DND-41 (cell line): ENCODE measurements at regions not wholly inside any gene's neighbourhood (a gene's known extent, or its start where the extent isn't known, plus 50 kb on each side); places are given as distances from the start of the nearest gene placed in this dataset.

Experiments
- ATAC-seq: fragments of 200-7000 bp; cut with Tn5 transposase; 3 replicates; pipeline ENCODE4 v1.9.1; 2021; ENCODE audit warnings: low read depth; ENCODE audit not compliant: insufficient read depth
- DNase-seq: peaks from one replicate; pipeline ENCODE4 v3.0.0-alpha.2; 2020
- H2AFZ ChIP-seq: 2 replicates; pipeline ENCODE4 v1.6.0; 2012; ENCODE audit warnings: low read depth, low read length
- H3K27ac ChIP-seq: 2 replicates; pipeline ENCODE4 v1.5.1; 2012; ENCODE audit warnings: low read length, inconsistent platforms
- H3K27me3 ChIP-seq: fragments of 200-600 bp; sonication (generic); 2 replicates; pipeline ENCODE4 v1.6.0; 2012; ENCODE audit warnings: low read length, mild to moderate bottlenecking, inconsistent platforms; ENCODE audit not compliant: insufficient read depth, poor library complexity
- H3K36me3 ChIP-seq: 2 replicates; pipeline ENCODE4 v1.5.1; 2012; ENCODE audit warnings: low read length, inconsistent platforms; ENCODE audit not compliant: insufficient read depth
- H3K4me1 ChIP-seq: 2 replicates; pipeline ENCODE4 v1.5.1; 2012; ENCODE audit warnings: mild to moderate bottlenecking, low read length; ENCODE audit not compliant: insufficient read depth
- H3K4me2 ChIP-seq: 2 replicates; pipeline ENCODE4 v1.6.0; 2012; ENCODE audit warnings: mild to moderate bottlenecking, moderate library complexity, low read length, inconsistent platforms; ENCODE audit not compliant: insufficient read depth
- H3K4me3 ChIP-seq, 2 experiments: fragments of 200-600 bp in 1 of 2; shearing (Covaris generic) in 1 of 2; 2 replicates each; pipeline ENCODE4 v1.5.1; 2012 to 2016; ENCODE audit warnings: inconsistent platforms in 2 of 2, low read length in 2 of 2, mild to moderate bottlenecking in 2 of 2, low read depth in 1 of 2, moderate library complexity in 1 of 2
- H3K79me2 ChIP-seq: 2 replicates; pipeline ENCODE4 v1.6.0; 2012; ENCODE audit warnings: low read length, inconsistent platforms; ENCODE audit not compliant: insufficient read depth
- H3K9ac ChIP-seq: 2 replicates; pipeline ENCODE4 v1.6.0; 2012; ENCODE audit warnings: low read depth, mild to moderate bottlenecking, inconsistent platforms, low read length, moderate library complexity
- H3K9me3 ChIP-seq: 2 replicates; pipeline ENCODE4 v1.5.1; 2012; ENCODE audit warnings: low read length, moderate library complexity, mild to moderate bottlenecking, inconsistent platforms; ENCODE audit not compliant: insufficient read depth, severe bottlenecking
- H4K20me1 ChIP-seq: 2 replicates; pipeline ENCODE4 v1.6.0; 2012; ENCODE audit warnings: low read length; ENCODE audit not compliant: insufficient read depth
- EZH2 ChIP-seq: IDR thresholded peaks from 3 replicates; pipeline ENCODE4 v1.6.1; 2012; ENCODE audit warnings: borderline replicate concordance, low read depth, mild to moderate bottlenecking, moderate library complexity, low read length, inconsistent platforms; ENCODE audit not compliant: severe bottlenecking
- TF ChIP-seq, protein P1 (sequence below): IDR thresholded peaks from 2 replicates; pipeline ENCODE4 v1.5.1; 2012; ENCODE audit warnings: borderline replicate concordance, low read length, moderate library complexity, mild to moderate bottlenecking; ENCODE audit not compliant: poor library complexity, severe bottlenecking; ENCODE audit errors: extremely low read depth

DNA sequence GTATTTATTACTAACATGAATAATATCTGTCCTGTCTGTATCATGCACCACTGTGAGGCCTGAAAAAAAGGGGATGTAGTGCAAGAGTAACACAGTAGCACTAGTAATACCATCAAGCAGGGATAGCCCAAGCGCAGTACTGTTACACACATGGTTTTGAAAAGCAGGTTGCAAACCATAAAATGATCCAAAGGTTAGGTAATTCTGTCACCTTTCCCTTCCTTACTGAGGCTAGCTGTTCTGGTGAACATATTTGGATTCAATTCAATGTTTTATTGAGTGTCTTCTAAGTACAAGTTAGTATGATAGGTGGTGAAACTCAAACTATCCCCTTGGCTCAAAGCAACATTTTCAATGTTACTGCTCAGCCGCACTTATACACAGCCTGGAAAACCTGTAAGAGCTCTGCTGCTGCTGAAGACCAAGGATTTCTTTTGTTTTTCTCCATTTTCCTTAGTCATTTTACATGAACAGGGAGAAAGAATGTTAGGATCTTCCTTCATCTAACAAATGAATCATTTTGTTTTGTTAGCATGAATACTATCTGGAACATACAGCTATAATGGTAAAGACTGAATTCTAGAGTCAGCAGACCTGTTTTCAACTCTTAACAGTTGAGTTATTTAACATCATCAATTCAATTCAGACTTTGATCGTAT lies 102.5 kb upstream of the ITPRID2 start:
- no peak overlapping the region for H3K9ac ChIP-seq
- H3K79me2 ChIP-seq = no peaks in the 10 kb centered on the region
- no peak for ATAC-seq
- H3K4me1 ChIP-seq = peaks cover 46% of the 10 kb centered on the region
- no peak overlapping the region for H3K4me3 ChIP-seq
- H4K20me1 ChIP-seq = no peaks in the 10 kb centered on the region
- no peak overlapping the region; the same call in 1 of the 2 replicates for H2AFZ ChIP-seq
- TF ChIP-seq, protein P1, sequence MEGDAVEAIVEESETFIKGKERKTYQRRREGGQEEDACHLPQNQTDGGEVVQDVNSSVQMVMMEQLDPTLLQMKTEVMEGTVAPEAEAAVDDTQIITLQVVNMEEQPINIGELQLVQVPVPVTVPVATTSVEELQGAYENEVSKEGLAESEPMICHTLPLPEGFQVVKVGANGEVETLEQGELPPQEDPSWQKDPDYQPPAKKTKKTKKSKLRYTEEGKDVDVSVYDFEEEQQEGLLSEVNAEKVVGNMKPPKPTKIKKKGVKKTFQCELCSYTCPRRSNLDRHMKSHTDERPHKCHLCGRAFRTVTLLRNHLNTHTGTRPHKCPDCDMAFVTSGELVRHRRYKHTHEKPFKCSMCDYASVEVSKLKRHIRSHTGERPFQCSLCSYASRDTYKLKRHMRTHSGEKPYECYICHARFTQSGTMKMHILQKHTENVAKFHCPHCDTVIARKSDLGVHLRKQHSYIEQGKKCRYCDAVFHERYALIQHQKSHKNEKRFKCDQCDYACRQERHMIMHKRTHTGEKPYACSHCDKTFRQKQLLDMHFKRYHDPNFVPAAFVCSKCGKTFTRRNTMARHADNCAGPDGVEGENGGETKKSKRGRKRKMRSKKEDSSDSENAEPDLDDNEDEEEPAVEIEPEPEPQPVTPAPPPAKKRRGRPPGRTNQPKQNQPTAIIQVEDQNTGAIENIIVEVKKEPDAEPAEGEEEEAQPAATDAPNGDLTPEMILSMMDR = no peak
- TF ChIP-seq EZH2 = no peak
- H3K27me3 ChIP-seq = no peaks in the 10 kb centered on the region
- 0 out of 2 replicates have a peak overlapping the region, but pooled peaks have one; percentile 0 for H3K27ac ChIP-seq
- no peaks in the 10 kb centered on the region for H3K9me3 ChIP-seq
- DNase-seq = no peak
- no peak overlapping the region for H3K4me2 ChIP-seq
- no peaks in the 10 kb centered on the region for H3K36me3 ChIP-seq

DNA sequence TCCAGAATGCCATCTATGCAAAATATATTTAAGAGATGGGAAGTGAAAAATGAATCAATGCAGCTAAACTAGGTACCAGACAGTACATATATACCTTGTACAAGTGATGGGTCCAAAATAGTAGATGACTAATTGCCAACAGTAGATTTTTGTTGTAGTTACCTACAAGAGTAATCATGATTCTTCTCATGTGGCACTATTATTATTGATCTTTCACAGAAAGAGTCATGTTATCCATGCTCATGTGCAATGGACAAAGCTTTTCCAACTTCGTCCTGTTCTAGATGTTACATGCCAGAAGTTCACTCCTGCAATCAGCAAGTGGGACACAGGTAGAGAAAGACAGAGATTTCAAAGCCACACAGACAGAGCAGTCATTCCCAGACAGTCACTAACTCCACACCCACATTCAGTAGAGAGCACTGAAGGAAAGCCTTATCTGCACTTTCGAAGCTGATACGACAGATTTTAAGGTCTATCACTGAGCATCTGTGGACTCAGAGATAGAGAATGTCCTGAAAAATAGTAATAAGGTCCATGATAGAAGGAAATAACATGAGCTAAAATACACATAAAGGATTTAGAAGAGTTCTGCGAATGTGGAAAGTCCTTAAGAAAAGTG lies 101.6 kb upstream of the ITPRID2 start:
- no peak for ATAC-seq
- no peaks in the 10 kb centered on the region for H3K9me3 ChIP-seq
- no peaks in the 10 kb centered on the region for H3K36me3 ChIP-seq
- peak overlapping the region; percentile 63 for H3K4me2 ChIP-seq
- TF ChIP-seq EZH2 = no peak
- TF ChIP-seq, protein P1 = no peak
- H3K4me3 ChIP-seq = no peak overlapping the region
- H4K20me1 ChIP-seq = no peaks in the 10 kb centered on the region
- no peaks in the 10 kb centered on the region for H3K79me2 ChIP-seq
- H3K27ac ChIP-seq = peak overlapping the region; percentile 95
- DNase-seq = no peak
- H2AFZ ChIP-seq = 0 out of 2 replicates have a peak overlapping the region, but pooled peaks have one; percentile 2
- H3K9ac ChIP-seq = peak overlapping the region; percentile 54
- H3K27me3 ChIP-seq = no peaks in the 10 kb centered on the region
- H3K4me1 ChIP-seq = peaks cover 46% of the 10 kb centered on the region

DNA sequence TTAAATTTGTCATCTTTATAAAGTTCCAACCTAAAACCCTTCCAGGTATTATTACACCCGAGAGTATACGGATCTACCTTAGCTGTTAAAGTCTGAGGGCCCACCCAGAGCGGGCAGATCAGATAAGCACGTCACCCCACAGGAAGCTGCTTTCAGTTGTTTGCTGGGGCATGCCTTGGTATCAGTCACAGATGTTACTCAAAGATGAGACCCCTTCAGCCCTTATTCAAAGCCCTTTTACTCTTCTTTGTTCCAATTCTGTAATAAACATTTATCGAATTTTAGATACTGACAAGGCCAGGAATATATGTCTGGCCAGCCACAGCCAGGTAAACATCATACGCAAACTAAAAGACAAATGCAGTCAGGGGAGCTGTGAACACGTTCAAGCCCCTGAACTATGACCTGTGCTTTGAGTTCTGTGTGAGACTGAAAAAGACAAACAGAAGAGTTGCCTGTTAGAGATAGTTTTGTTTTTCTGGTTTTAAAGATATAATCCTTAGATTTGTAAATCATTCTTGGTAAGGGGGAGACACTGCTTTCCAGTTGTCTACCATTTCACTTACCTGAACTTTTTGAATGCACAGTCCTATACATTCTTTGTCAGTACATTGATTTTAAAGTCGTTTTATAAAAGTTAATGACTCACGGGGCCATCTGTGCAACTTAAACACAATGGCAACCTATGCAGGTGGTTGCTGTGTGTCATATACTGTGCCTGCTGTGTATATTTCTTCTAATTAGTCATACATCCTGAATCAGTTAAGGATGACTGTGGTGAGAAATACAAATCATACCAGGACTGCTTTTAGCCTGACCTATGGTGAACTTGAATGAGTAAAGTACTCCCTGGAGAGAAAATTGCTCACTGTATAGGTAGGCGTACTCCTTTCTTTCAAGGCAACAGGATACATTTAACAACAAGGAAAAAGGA lies 100.5 kb upstream of the ITPRID2 start:
- peak overlapping the region; percentile 48 for H2AFZ ChIP-seq
- peak; percentile 70 for DNase-seq

More for the DNA sequence above, 100.5 kb upstream of the ITPRID2 start:
- peaks cover 46% of the 10 kb centered on the region for H3K4me1 ChIP-seq
- H3K4me2 ChIP-seq = peak overlapping the region; percentile 63
- peak overlapping the region; percentile 95 for H3K27ac ChIP-seq
- H3K79me2 ChIP-seq = no peaks in the 10 kb centered on the region
- no peaks in the 10 kb centered on the region for H4K20me1 ChIP-seq
- TF ChIP-seq EZH2 = no peak
- TF ChIP-seq, protein P1 = no peak
- H3K9me3 ChIP-seq = no peaks in the 10 kb centered on the region
- H3K4me3 ChIP-seq = peak overlapping the region in 1 of 2 experiments; percentile 39; a peak in 2 of 4 replicates
- peak; percentile 93 for ATAC-seq
- H3K9ac ChIP-seq = peak overlapping the region; percentile 54
- no peaks in the 10 kb centered on the region for H3K36me3 ChIP-seq
- no peaks in the 10 kb centered on the region for H3K27me3 ChIP-seq
